GM23338 (cell line): ENCODE measurements at regions not wholly inside any gene's neighbourhood (a gene's known extent, or its start where the extent isn't known, plus 50 kb on each side); places are given as distances from the start of the nearest gene placed in this dataset.

Experiments used
- ATAC-seq: fragments of 200-7000 bp; cut with Tn5 transposase; 3 replicates; pipeline ENCODE4 v1.9.1; 2020
- DNase-seq: peaks from one replicate; pipeline ENCODE4 v3.0.0-alpha.2; 2015; ENCODE audit warnings: low spot score
- H2AFZ ChIP-seq: fragments of 200-600 bp; sonication (generic); 2 replicates; pipeline ENCODE4 v1.8.0; 2016; ENCODE audit warnings: antibody characterized with exemption, mild to moderate bottlenecking, moderate library complexity
- H3F3A ChIP-seq: fragments of 200-600 bp; sonication (generic); replicated peaks from 2 replicates; pipeline ENCODE4 v1.8.0; 2017; ENCODE audit warnings: antibody characterized with exemption, mixed run types, low read depth
- H3K27ac ChIP-seq: fragments of 200-600 bp; sonication (generic); 2 replicates; pipeline ENCODE4 v1.6.1; 2016; ENCODE audit warnings: low read depth
- H3K27me3 ChIP-seq: fragments of 200-600 bp; sonication (generic); 2 replicates; pipeline ENCODE4 v1.8.0; 2016; ENCODE audit warnings: mild to moderate bottlenecking, mixed run types, moderate library complexity; ENCODE audit not compliant: insufficient read depth
- H3K36me3 ChIP-seq: fragments of 200-600 bp; sonication (generic); 2 replicates; pipeline ENCODE4 v1.8.0; 2016; ENCODE audit warnings: mild to moderate bottlenecking; ENCODE audit not compliant: insufficient read depth
- H3K4me1 ChIP-seq: fragments of 200-600 bp; sonication (generic); 2 replicates; pipeline ENCODE4 v1.8.0; 2016; ENCODE audit warnings: mild to moderate bottlenecking, moderate library complexity; ENCODE audit not compliant: insufficient read depth
- H3K4me2 ChIP-seq: fragments of 200-600 bp; sonication (generic); 2 replicates; pipeline ENCODE4 v1.7.1; 2017; ENCODE audit warnings: mixed run types
- H3K4me3 ChIP-seq: fragments of 200-600 bp; sonication (generic); 2 replicates; pipeline ENCODE4 v1.6.1; 2016; ENCODE audit warnings: mixed run types
- H3K79me2 ChIP-seq: fragments of 200-600 bp; sonication (generic); replicated peaks from 2 replicates; pipeline ENCODE4 v1.8.0; 2017; ENCODE audit warnings: mild to moderate bottlenecking; ENCODE audit not compliant: insufficient read depth
- H3K9me2 ChIP-seq: fragments of 200-600 bp; sonication (generic); 2 replicates; pipeline ENCODE4 v1.8.0; 2017; ENCODE audit not compliant: insufficient read depth
- H4K20me1 ChIP-seq: fragments of 200-600 bp; sonication (generic); replicated peaks from 2 replicates; pipeline ENCODE4 v1.8.0; 2017; ENCODE audit warnings: mild to moderate bottlenecking; ENCODE audit not compliant: insufficient read depth
- H3K27ac Mint-ChIP-seq: 2 replicates; pipeline ENCODE4 v1.8.0; 2020; ENCODE audit warnings: inconsistent platforms, mild to moderate bottlenecking, moderate library complexity, mixed read lengths
- H3K27me3 Mint-ChIP-seq: 3 replicates; pipeline ENCODE4 v1.8.0; 2022; ENCODE audit warnings: low read depth, mild to moderate bottlenecking, moderate library complexity, mixed read lengths, inconsistent platforms; ENCODE audit not compliant: insufficient read depth, poor library complexity
- H3K36me3 Mint-ChIP-seq: 3 replicates; pipeline ENCODE4 v1.8.0; 2021; ENCODE audit warnings: low read depth, mild to moderate bottlenecking, inconsistent platforms, moderate library complexity, mixed read lengths
- H3K4me1 Mint-ChIP-seq: 3 replicates; pipeline ENCODE4 v1.8.0; 2020; ENCODE audit warnings: mild to moderate bottlenecking, inconsistent platforms, mixed read lengths
- H3K4me3 Mint-ChIP-seq: 3 replicates; pipeline ENCODE4 v1.8.0; 2021; ENCODE audit warnings: moderate library complexity, mild to moderate bottlenecking, inconsistent platforms, mixed read lengths
- H3K9me3 Mint-ChIP-seq: 3 replicates; pipeline ENCODE4 v1.8.0; 2020; ENCODE audit warnings: moderate library complexity, mild to moderate bottlenecking, inconsistent platforms, mixed read lengths
- CREB1 ChIP-seq: fragments of 250-450 bp; sonication (Bioruptor Pico); IDR thresholded peaks from 2 replicates; pipeline ENCODE4 v1.5.0; 2020; ENCODE audit warnings: low read depth, mild to moderate bottlenecking, moderate library complexity
- EZH2 ChIP-seq: fragments of 200-600 bp; sonication (generic); IDR thresholded peaks from one replicate; pipeline ENCODE4 v1.8.0; 2017; ENCODE audit warnings: antibody characterized with exemption, mild to moderate bottlenecking, low read depth; ENCODE audit not compliant: unreplicated experiment
- EZH2phosphoT487 ChIP-seq: fragments of 200-600 bp; sonication (generic); IDR thresholded peaks from one replicate; pipeline ENCODE4 v1.8.1; 2018; ENCODE audit warnings: antibody characterized with exemption; ENCODE audit not compliant: unreplicated experiment
- JUNB ChIP-seq: IDR thresholded peaks from one replicate; pipeline ENCODE4 v1.6.1; 2016; ENCODE audit warnings: antibody characterized with exemption; ENCODE audit not compliant: unreplicated experiment
- NANOG ChIP-seq: IDR thresholded peaks from 2 replicates; pipeline ENCODE4 v1.6.1; 2016; ENCODE audit warnings: antibody characterized with exemption, borderline replicate concordance
- POLR2AphosphoS5 ChIP-seq: IDR thresholded peaks from 2 replicates; pipeline ENCODE4 v1.6.1; 2016; ENCODE audit warnings: antibody characterized with exemption, low read depth
- STAT1 ChIP-seq: IDR thresholded peaks from one replicate; pipeline ENCODE4 v1.6.1; 2016; ENCODE audit warnings: antibody characterized with exemption; ENCODE audit not compliant: unreplicated experiment
- ZNF114 ChIP-seq: fragments of 250-450 bp; sonication (Bioruptor Pico); IDR thresholded peaks from 2 replicates; pipeline ENCODE4 v1.5.0; 2020; ENCODE audit warnings: mild to moderate bottlenecking, moderate library complexity
- ZNF331 ChIP-seq: fragments of 250-450 bp; sonication (Bioruptor Pico); IDR thresholded peaks from 2 replicates; pipeline ENCODE4 v1.5.0; 2020; ENCODE audit warnings: low read depth, mild to moderate bottlenecking, moderate library complexity
- ZNF462 ChIP-seq: fragments of 250-450 bp; sonication (Bioruptor Pico); IDR thresholded peaks from 2 replicates; pipeline ENCODE4 v1.5.0; 2020; ENCODE audit warnings: mild to moderate bottlenecking, moderate library complexity
- TF ChIP-seq, protein P1 (sequence below): IDR thresholded peaks from 2 replicates; pipeline ENCODE4 v1.6.1; 2016; ENCODE audit warnings: antibody characterized with exemption
- TF ChIP-seq, protein P2 (sequence below), 2 experiments: fragments of 200-600 bp in 1 of 2; sonication (generic) in 1 of 2; conservative IDR thresholded peaks; 2 replicates each; pipeline versions ENCODE4 v1.5.1 to v1.6.1; 2016 to 2017; ENCODE audit warnings: antibody characterized with exemption in 2 of 2, low read depth in 2 of 2, mild to moderate bottlenecking in 2 of 2, moderate library complexity in 1 of 2
- TF ChIP-seq, protein P3 (sequence below): IDR thresholded peaks from one replicate; pipeline ENCODE4 v1.6.1; 2018; ENCODE audit warnings: antibody characterized with exemption; ENCODE audit not compliant: unreplicated experiment

DNA sequence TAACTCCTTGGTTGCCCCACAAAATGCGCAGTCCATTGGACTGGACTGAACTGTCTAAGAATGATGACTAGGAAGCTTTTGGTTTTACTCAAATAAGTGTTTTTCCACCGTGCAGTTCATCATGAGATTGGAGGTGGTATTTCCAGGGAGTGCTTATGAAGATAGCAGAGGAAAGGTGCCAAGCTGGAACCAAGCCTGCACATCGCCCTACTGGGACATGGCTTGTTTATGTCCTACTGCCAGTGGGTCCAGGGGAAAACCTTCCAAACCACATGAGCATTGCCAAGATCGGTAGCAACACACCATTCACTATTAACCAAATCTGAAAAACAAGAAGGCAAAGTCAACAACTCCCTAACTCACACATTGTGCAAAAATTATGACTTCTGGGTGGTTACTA lies 54.7 kb upstream of the DSCAM start:
- ATAC-seq (no peak), DNase-seq (no peak)
- Histone ChIP-seq H3K36me3 (peaks cover 8% of the 10 kb centered on the region), H3K9me2 (no peaks in the 10 kb centered on the region), H2AFZ (no peak overlapping the region), H3K4me1 (no peaks in the 10 kb centered on the region), H3K27ac (no peak overlapping the region), H3K79me2 (no peaks in the 10 kb centered on the region), H3F3A (no peaks in the 10 kb centered on the region), H3K27me3 (no peaks in the 10 kb centered on the region), H4K20me1 (no peaks in the 10 kb centered on the region), H3K4me3 (no peak overlapping the region), H3K4me2 (no peak overlapping the region)
- no peak overlapping the region for H3K4me3 Mint-ChIP-seq
- TF ChIP-seq, protein P1, sequence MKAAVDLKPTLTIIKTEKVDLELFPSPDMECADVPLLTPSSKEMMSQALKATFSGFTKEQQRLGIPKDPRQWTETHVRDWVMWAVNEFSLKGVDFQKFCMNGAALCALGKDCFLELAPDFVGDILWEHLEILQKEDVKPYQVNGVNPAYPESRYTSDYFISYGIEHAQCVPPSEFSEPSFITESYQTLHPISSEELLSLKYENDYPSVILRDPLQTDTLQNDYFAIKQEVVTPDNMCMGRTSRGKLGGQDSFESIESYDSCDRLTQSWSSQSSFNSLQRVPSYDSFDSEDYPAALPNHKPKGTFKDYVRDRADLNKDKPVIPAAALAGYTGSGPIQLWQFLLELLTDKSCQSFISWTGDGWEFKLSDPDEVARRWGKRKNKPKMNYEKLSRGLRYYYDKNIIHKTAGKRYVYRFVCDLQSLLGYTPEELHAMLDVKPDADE = no peak
- no peak for TF ChIP-seq NANOG
- no peak for TF ChIP-seq POLR2AphosphoS5
- no peak for TF ChIP-seq ZNF331 (CRISPR knock-in tag)
- TF ChIP-seq, protein P2, sequence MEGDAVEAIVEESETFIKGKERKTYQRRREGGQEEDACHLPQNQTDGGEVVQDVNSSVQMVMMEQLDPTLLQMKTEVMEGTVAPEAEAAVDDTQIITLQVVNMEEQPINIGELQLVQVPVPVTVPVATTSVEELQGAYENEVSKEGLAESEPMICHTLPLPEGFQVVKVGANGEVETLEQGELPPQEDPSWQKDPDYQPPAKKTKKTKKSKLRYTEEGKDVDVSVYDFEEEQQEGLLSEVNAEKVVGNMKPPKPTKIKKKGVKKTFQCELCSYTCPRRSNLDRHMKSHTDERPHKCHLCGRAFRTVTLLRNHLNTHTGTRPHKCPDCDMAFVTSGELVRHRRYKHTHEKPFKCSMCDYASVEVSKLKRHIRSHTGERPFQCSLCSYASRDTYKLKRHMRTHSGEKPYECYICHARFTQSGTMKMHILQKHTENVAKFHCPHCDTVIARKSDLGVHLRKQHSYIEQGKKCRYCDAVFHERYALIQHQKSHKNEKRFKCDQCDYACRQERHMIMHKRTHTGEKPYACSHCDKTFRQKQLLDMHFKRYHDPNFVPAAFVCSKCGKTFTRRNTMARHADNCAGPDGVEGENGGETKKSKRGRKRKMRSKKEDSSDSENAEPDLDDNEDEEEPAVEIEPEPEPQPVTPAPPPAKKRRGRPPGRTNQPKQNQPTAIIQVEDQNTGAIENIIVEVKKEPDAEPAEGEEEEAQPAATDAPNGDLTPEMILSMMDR (conservative IDR thresholded peaks at IDR 0.05; ENCODE audit: low read depth in 2 of 2) = no peak
- TF ChIP-seq EZH2 = no peak
- TF ChIP-seq ZNF462 (CRISPR knock-in tag) = no peak
- TF ChIP-seq ZNF114 = no peak
- TF ChIP-seq CREB1 = no peak
- no peak for TF ChIP-seq JUNB
- TF ChIP-seq STAT1 = no peak
- TF ChIP-seq, protein P3, sequence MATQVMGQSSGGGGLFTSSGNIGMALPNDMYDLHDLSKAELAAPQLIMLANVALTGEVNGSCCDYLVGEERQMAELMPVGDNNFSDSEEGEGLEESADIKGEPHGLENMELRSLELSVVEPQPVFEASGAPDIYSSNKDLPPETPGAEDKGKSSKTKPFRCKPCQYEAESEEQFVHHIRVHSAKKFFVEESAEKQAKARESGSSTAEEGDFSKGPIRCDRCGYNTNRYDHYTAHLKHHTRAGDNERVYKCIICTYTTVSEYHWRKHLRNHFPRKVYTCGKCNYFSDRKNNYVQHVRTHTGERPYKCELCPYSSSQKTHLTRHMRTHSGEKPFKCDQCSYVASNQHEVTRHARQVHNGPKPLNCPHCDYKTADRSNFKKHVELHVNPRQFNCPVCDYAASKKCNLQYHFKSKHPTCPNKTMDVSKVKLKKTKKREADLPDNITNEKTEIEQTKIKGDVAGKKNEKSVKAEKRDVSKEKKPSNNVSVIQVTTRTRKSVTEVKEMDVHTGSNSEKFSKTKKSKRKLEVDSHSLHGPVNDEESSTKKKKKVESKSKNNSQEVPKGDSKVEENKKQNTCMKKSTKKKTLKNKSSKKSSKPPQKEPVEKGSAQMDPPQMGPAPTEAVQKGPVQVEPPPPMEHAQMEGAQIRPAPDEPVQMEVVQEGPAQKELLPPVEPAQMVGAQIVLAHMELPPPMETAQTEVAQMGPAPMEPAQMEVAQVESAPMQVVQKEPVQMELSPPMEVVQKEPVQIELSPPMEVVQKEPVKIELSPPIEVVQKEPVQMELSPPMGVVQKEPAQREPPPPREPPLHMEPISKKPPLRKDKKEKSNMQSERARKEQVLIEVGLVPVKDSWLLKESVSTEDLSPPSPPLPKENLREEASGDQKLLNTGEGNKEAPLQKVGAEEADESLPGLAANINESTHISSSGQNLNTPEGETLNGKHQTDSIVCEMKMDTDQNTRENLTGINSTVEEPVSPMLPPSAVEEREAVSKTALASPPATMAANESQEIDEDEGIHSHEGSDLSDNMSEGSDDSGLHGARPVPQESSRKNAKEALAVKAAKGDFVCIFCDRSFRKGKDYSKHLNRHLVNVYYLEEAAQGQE = no peak
- TF ChIP-seq EZH2phosphoT487 = no peak
- peaks cover 17% of the 10 kb centered on the region for H3K36me3 Mint-ChIP-seq
- no peak overlapping the region for H3K27ac Mint-ChIP-seq
- H3K4me1 Mint-ChIP-seq = no peaks in the 10 kb centered on the region
- peaks cover 89% of the 10 kb centered on the region for H3K9me3 Mint-ChIP-seq
- H3K27me3 Mint-ChIP-seq = peaks cover 4% of the 10 kb centered on the region
